H1 (cell line): ENCODE measurements at regions not wholly inside any gene's neighbourhood (a gene's known extent, or its start where the extent isn't known, plus 50 kb on each side); places are given as distances from the start of the nearest gene placed in this dataset.

Source experiments
- CTCF ChIA-PET: fragments of 300-600 bp; sonication (Branson Sonifier 250); formaldehyde crosslinking; loops from one replicate; lab custom pipeline; 2021; ENCODE audit not compliant: partially characterized antibody; lab: Charles Lee
- POLR2A ChIA-PET: fragments of 300-600 bp; sonication (Branson Sonifier 250); formaldehyde crosslinking; loops from one replicate; lab custom pipeline; 2021; ENCODE audit warnings: inconsistent platforms; ENCODE audit not compliant: partially characterized antibody; lab: Charles Lee
- DNase-seq, 2 experiments: peaks; one replicate each; pipeline versions ENCODE4 v3.0.0 to v3.0.0-alpha.2; 2010 to 2022; ENCODE audit warnings: low spot score in 2 of 2, low read depth in 1 of 2, mixed read lengths in 1 of 2
- FAIRE-seq: peaks from 2 replicates; lab custom pipeline; 2011; peaks lifted over from hg19 to GRCh38; lab: Jason Lieb, UNC
- H2AFZ ChIP-seq: 2 replicates; pipeline ENCODE4 v1.8.1; 2012; ENCODE audit warnings: low read length, inconsistent platforms
- H2AK5ac ChIP-seq: 2 replicates; pipeline ENCODE4 v1.6.1; 2013; ENCODE audit warnings: low read depth, low read length
- H2BK120ac ChIP-seq: replicated peaks from 2 replicates; pipeline ENCODE3; 2013; ENCODE audit warnings: low read depth, low read length, inconsistent platforms
- H2BK12ac ChIP-seq: 2 replicates; pipeline ENCODE4 v1.6.1; 2013; ENCODE audit warnings: low read depth, low read length
- H2BK15ac ChIP-seq: 2 replicates; pipeline ENCODE4 v1.6.1; 2013; ENCODE audit warnings: low read length
- H2BK20ac ChIP-seq: 2 replicates; pipeline ENCODE4 v1.6.1; 2013; ENCODE audit warnings: low read length
- H2BK5ac ChIP-seq: 2 replicates; pipeline ENCODE4 v1.6.1; 2013; ENCODE audit warnings: low read depth, low read length
- H3K14ac ChIP-seq: 2 replicates; pipeline ENCODE4 v1.6.1; 2013; ENCODE audit warnings: inconsistent platforms; ENCODE audit not compliant: insufficient read length
- H3K18ac ChIP-seq: 2 replicates; pipeline ENCODE4 v1.6.1; 2013; ENCODE audit warnings: low read length; ENCODE audit errors: extremely low read depth
- H3K23ac ChIP-seq: 2 replicates; pipeline ENCODE4 v1.6.1; 2013; ENCODE audit warnings: inconsistent platforms; ENCODE audit not compliant: insufficient read length
- H3K23me2 ChIP-seq: 2 replicates; pipeline ENCODE4 v1.6.1; 2013; ENCODE audit warnings: low read depth, low read length
- H3K27ac ChIP-seq: 2 replicates; pipeline ENCODE4 v1.6.1; 2011; ENCODE audit warnings: low read depth, low read length, inconsistent platforms
- H3K27me3 ChIP-seq, 4 experiments: replicated peaks in 1 of 4; 1 replicate in 1 of 4; 2 replicates in 3 of 4; pipeline versions ENCODE4 v1.6.1 to v1.8.1; 2011 to 2013; ENCODE audit warnings: low read length in 3 of 4, mild to moderate bottlenecking in 3 of 4, inconsistent platforms in 2 of 4, mixed read lengths in 2 of 4, moderate library complexity in 1 of 4; ENCODE audit not compliant: control insufficient read depth in 3 of 4, insufficient read depth in 3 of 4; ENCODE audit errors: extremely low read depth in 1 of 4
- H3K36me3 ChIP-seq, 4 experiments: 2 replicates each; pipeline versions ENCODE4 v1.6.1 to v1.8.1; 2011 to 2013; ENCODE audit warnings: mild to moderate bottlenecking in 4 of 4, low read length in 3 of 4, moderate library complexity in 2 of 4, control low read depth in 1 of 4, inconsistent platforms in 1 of 4; ENCODE audit not compliant: insufficient read depth in 4 of 4, control insufficient read depth in 2 of 4
- H3K4ac ChIP-seq: replicated peaks from 2 replicates; pipeline ENCODE3; 2013; ENCODE audit warnings: low read length, low read depth, mixed read lengths, inconsistent platforms; ENCODE audit not compliant: insufficient read length
- H3K4me1 ChIP-seq, 4 experiments: replicated peaks in 1 of 4; 1 replicate in 1 of 4; 2 replicates in 3 of 4; pipeline versions ENCODE4 v1.6.1 to v1.8.1; 2011 to 2013; ENCODE audit warnings: low read length in 3 of 4, inconsistent platforms in 2 of 4, mixed read lengths in 1 of 4; ENCODE audit not compliant: insufficient read depth in 4 of 4, control insufficient read depth in 3 of 4
- H3K4me2 ChIP-seq, 2 experiments: 2 replicates each; pipeline versions ENCODE4 v1.6.1 to v1.8.1; 2011 to 2013; ENCODE audit warnings: low read depth in 2 of 2, low read length in 2 of 2, control low read depth in 1 of 2, inconsistent platforms in 1 of 2, mild to moderate bottlenecking in 1 of 2; ENCODE audit not compliant: insufficient read depth in 1 of 2
- H3K4me3 ChIP-seq, 4 experiments: fragments of 200-600, 300-600 bp in 1 of 4; sonication (generic), shearing (Covaris generic), sonication (Bioruptor Twin) in 1 of 4; 2 replicates each; pipeline versions ENCODE4 v1.5.1 to v1.8.1; 2011 to 2016; ENCODE audit warnings: low read length in 4 of 4, low read depth in 3 of 4, control low read depth in 2 of 4, inconsistent platforms in 2 of 4, mild to moderate bottlenecking in 2 of 4, mixed read lengths in 1 of 4, moderate library complexity in 1 of 4; ENCODE audit not compliant: insufficient read depth in 2 of 4; ENCODE audit errors: extremely low read depth in 1 of 4
- H3K56ac ChIP-seq: replicated peaks from 2 replicates; pipeline ENCODE3; 2013; ENCODE audit warnings: low read depth, mild to moderate bottlenecking, mixed read lengths, low read length, inconsistent platforms; ENCODE audit not compliant: insufficient read length
- H3K79me1 ChIP-seq: 2 replicates; pipeline ENCODE4 v1.6.1; 2013; ENCODE audit warnings: low read depth, low read length, control low read depth
- H3K79me2 ChIP-seq, 2 experiments: 2 replicates each; pipeline versions ENCODE4 v1.6.1 to v1.8.1; 2012 to 2013; ENCODE audit warnings: low read length in 2 of 2, mild to moderate bottlenecking in 2 of 2, inconsistent platforms in 1 of 2; ENCODE audit not compliant: insufficient read depth in 2 of 2, control insufficient read depth in 1 of 2
- H3K9ac ChIP-seq, 4 experiments: replicated peaks in 1 of 4; 1 replicate in 1 of 4; 2 replicates in 3 of 4; pipeline versions ENCODE4 v1.6.1 to v1.8.1; 2011 to 2013; ENCODE audit warnings: low read depth in 3 of 4, low read length in 3 of 4, control low read depth in 2 of 4, mild to moderate bottlenecking in 2 of 4, moderate library complexity in 2 of 4, inconsistent platforms in 1 of 4; ENCODE audit errors: extremely low read depth in 1 of 4
- H3K9me3 ChIP-seq, 2 experiments: 2 replicates each; pipeline versions ENCODE4 v1.6.1 to v1.8.1; 2012 to 2013; ENCODE audit warnings: mild to moderate bottlenecking in 2 of 2, moderate library complexity in 2 of 2, control low read depth in 1 of 2, inconsistent platforms in 1 of 2, low read depth in 1 of 2, low read length in 1 of 2, mixed read lengths in 1 of 2; ENCODE audit not compliant: insufficient read depth in 2 of 2
- H4K20me1 ChIP-seq, 2 experiments: replicated peaks in 1 of 2; 2 replicates each; pipeline versions ENCODE3 to v1.8.1; 2011 to 2013; ENCODE audit warnings: inconsistent platforms in 2 of 2, low read length in 2 of 2, mild to moderate bottlenecking in 1 of 2; ENCODE audit not compliant: insufficient read depth in 2 of 2, control insufficient read depth in 1 of 2
- H4K5ac ChIP-seq: 2 replicates; pipeline ENCODE4 v1.6.1; 2013; ENCODE audit warnings: low read length, low read depth, mixed read lengths, inconsistent platforms; ENCODE audit not compliant: insufficient read length
- H4K8ac ChIP-seq: 2 replicates; pipeline ENCODE4 v1.8.0; 2013; ENCODE audit warnings: mild to moderate bottlenecking, moderate library complexity, low read length, inconsistent platforms; ENCODE audit not compliant: insufficient read depth; ENCODE audit errors: extremely low read depth
- H4K91ac ChIP-seq: replicated peaks from 2 replicates; pipeline ENCODE3; 2013; ENCODE audit warnings: low read length, mixed read lengths, inconsistent platforms; ENCODE audit not compliant: insufficient read length
- CBX8 ChIP-seq: fragments of 300-800, 300-1000 bp; sonication (generic); IDR thresholded peaks from 2 replicates; pipeline ENCODE4 v1.7.1; 2016; ENCODE audit warnings: low read depth, low read length, borderline replicate concordance
- RFX5 ChIP-seq: IDR thresholded peaks from 2 replicates; pipeline ENCODE4 v1.6.1; 2011; ENCODE audit warnings: low read depth, low read length, improper control_type of control experiment, borderline replicate concordance
- WGBS, 2 experiments: shearing (Covaris generic) in 1 of 2; methylation state at CpG; one replicate each; pipeline versions ENCODE4 v1.1.6 to v1.1.7; 2013 to 2015; ENCODE audit warnings: low lambda C conversion rate in 2 of 2, mixed read lengths in 2 of 2, inconsistent platforms in 1 of 2, low coverage in 1 of 2, missing lambda C conversion rate in 1 of 2; ENCODE audit not compliant: insufficient replicate concordance in 2 of 2, insufficient coverage in 1 of 2, insufficient read length in 1 of 2; ENCODE audit errors: extremely low coverage in 1 of 2, missing lambda C conversion rate in 1 of 2; 5-methylcytosine and 5-hydroxymethylcytosine counted together

DNA sequence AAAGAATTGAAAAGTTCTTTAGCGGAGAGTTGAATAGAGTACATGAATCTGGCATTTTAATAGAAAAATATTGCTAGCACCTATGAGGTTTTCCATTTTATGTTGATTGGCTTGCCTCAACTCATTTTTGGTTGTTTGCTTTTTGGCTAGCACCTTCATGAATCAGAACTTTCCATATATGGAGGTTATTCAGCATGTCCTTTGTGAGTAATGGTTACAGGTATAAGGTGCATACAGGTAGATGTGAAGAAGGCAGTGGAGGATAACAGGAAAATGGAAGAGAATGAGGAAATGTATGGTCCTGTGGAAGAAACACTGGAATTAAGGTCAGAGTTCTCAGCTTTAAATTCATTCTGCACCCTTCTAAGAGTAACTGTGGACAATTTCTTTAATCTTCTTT lies 98.1 kb upstream of the GBE1 start:
- H3K23me2 ChIP-seq = no peaks in the 10 kb centered on the region
- H2AFZ ChIP-seq = no peak overlapping the region
- TF ChIP-seq CBX8 = no peak
- no peak for TF ChIP-seq RFX5
- 95% methylated on average over 1 of the region's 1 CpG; no CpG with 5 or more reads in 1 of the 2 experiments for WGBS, 2 experiments
- H3K4me2 ChIP-seq = no peak overlapping the region
- H2BK15ac ChIP-seq = no peak overlapping the region
- H3K27ac ChIP-seq = no peak overlapping the region
- H4K91ac ChIP-seq = no peak overlapping the region
- no peak overlapping the region for H3K4ac ChIP-seq
- H3K36me3 ChIP-seq = no peaks in the 10 kb centered on the region
- no peak overlapping the region for H3K18ac ChIP-seq
- no peaks in the 10 kb centered on the region for H3K79me1 ChIP-seq
- no peak overlapping the region for H3K56ac ChIP-seq
- H2BK5ac ChIP-seq = no peak overlapping the region
- no peaks in the 10 kb centered on the region for H3K79me2 ChIP-seq
- no peak overlapping the region for H3K14ac ChIP-seq
- H3K4me1 ChIP-seq = no peaks in the 10 kb centered on the region; a peak in 2 of 7 replicates
- H2AK5ac ChIP-seq = no peak overlapping the region
- no peaks in the 10 kb centered on the region for H3K27me3 ChIP-seq
- no peaks in the 10 kb centered on the region for H3K9me3 ChIP-seq
- DNase-seq = no peak
- H2BK20ac ChIP-seq = no peak overlapping the region
- no peak overlapping the region for H3K4me3 ChIP-seq
- ChIA-PET CTCF (interaction anchor here (0.6 to 1.8 kb wide), 2 partner anchors 186 to 557 kb away, joined by 3 read pairs; no protein-coding TSS in a partner anchor), POLR2A (no interaction called here)
- H3K23ac ChIP-seq = no peak overlapping the region
- H2BK12ac ChIP-seq = no peak overlapping the region
- H4K5ac ChIP-seq = no peak overlapping the region
- FAIRE-seq = no peak
- H4K8ac ChIP-seq = no peak overlapping the region
- H2BK120ac ChIP-seq = no peak overlapping the region
- no peak overlapping the region for H3K9ac ChIP-seq
- H4K20me1 ChIP-seq = no peaks in the 10 kb centered on the region
